ENCODE measurements at regions not wholly inside any gene's neighbourhood (a gene's known extent, or its start where the extent isn't known, plus 50 kb on each side); places are given as distances from the start of the nearest gene placed in this dataset.

GRCh38 chr13:75088915-75089314 lies 393.1 kb downstream of the TBC1D4 start:
- TF ChIP-seq CHD1 (IDR thresholded peaks at IDR 0.05; ENCODE audit: low read depth, low read length) (no peak), ZNF592 (IDR thresholded peaks at IDR 0.05) (peak; percentile 89; the same call in 1 of the 2 replicates), JUNB (IDR thresholded peaks at IDR 0.05) (peak; percentile 47), ZNF384 (IDR thresholded peaks at IDR 0.05; ENCODE audit: borderline replicate concordance, low read depth, low read length) (peak; percentile 57; the same call in 1 of the 2 replicates), ZNF687 (IDR thresholded peaks at IDR 0.05) (peak; percentile 80), SKIL (IDR thresholded peaks at IDR 0.05; ENCODE audit: low read depth, poor library complexity, severe bottlenecking) (no peak)
- ChIA-PET POLR2A (no interaction called here), RAD21 (ENCODE audit: unreplicated experiment) (no interaction called here), CTCF (no interaction called here), SMC1A (ENCODE audit: uncharacterized antibody, unreplicated experiment) (no interaction called here)
- FAIRE-seq (no peak), ATAC-seq (no peak), DNase-seq (ENCODE audit: low read depth, low spot score) (no peak)
- WGBS (ENCODE audit: insufficient coverage, insufficient replicate concordance, low lambda C conversion rate, missing lambda C conversion rate), result 21% methylated on average over 4 of the region's 4 CpGs
- H3K4me3 ChIP-seq, result no peak overlapping the region
- no peaks in the 10 kb centered on the region for H4K20me1 ChIP-seq (ENCODE audit: control insufficient read depth, insufficient read depth)
- no peaks in the 10 kb centered on the region for H3K27me3 ChIP-seq (replicated peaks in 1 of 2; ENCODE audit: control insufficient read depth in 2 of 2, insufficient read depth in 2 of 2, low read length in 1 of 2)
- H3K36me3 ChIP-seq (ENCODE audit: control insufficient read depth in 2 of 2, insufficient read depth in 2 of 2, low read length in 1 of 2), result no peaks in the 10 kb centered on the region
- no TSS peak for BruUV-seq (replicated peaks)
- intact Hi-C loops (cut with micrococcal nuclease; ENCODE audit: unreplicated experiment), result no loop called here
- no peak overlapping the region for H3K9ac ChIP-seq (ENCODE audit: control insufficient read depth, insufficient read depth, low read length)
- in situ Hi-C loops (cut with MboI), result no loop called here
- no peak overlapping the region for H3K27ac ChIP-seq (ENCODE audit: control insufficient read depth, insufficient read depth)
- no peaks in the 10 kb centered on the region for H3K4me1 ChIP-seq (ENCODE audit: control insufficient read depth, insufficient read depth, low read length)
- no peaks in the 10 kb centered on the region for H3K79me2 ChIP-seq (ENCODE audit: control insufficient read depth, insufficient read depth, low read length)
- H3K4me2 ChIP-seq (ENCODE audit: control insufficient read depth, insufficient read depth), result no peak overlapping the region
- H2AFZ ChIP-seq (ENCODE audit: control insufficient read depth, low read depth, low read length), result no peak overlapping the region
- H3K9me3 ChIP-seq (replicated peaks; ENCODE audit: control insufficient read depth, insufficient read depth, low read length), result no peaks in the 10 kb centered on the region
